ENCODE measurements at regions not wholly inside any gene's neighbourhood (a gene's known extent, or its start where the extent isn't known, plus 50 kb on each side); places are given as distances from the start of the nearest gene placed in this dataset.

DNA sequence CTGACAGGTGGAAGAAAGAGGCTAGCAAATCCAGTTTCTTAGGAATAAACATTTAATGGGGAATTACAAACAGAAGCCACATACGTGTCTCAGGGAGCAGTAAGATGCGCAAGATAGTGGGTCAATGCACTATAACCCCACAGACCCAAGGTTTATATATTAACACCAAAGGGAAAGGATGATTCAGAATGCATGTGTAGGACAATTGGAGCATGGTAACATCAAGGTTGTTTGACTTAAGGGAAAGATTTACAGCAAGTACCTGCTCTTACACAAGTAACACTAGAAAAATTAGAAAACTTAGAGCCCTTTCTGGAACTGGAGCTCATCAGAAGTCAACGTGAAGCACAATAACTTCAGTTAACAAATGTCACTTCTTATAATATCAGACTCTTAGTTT lies 161.1 kb upstream of the ZWINT start:
- DNase-seq: no peak
- TF ChIP-seq, protein P1, sequence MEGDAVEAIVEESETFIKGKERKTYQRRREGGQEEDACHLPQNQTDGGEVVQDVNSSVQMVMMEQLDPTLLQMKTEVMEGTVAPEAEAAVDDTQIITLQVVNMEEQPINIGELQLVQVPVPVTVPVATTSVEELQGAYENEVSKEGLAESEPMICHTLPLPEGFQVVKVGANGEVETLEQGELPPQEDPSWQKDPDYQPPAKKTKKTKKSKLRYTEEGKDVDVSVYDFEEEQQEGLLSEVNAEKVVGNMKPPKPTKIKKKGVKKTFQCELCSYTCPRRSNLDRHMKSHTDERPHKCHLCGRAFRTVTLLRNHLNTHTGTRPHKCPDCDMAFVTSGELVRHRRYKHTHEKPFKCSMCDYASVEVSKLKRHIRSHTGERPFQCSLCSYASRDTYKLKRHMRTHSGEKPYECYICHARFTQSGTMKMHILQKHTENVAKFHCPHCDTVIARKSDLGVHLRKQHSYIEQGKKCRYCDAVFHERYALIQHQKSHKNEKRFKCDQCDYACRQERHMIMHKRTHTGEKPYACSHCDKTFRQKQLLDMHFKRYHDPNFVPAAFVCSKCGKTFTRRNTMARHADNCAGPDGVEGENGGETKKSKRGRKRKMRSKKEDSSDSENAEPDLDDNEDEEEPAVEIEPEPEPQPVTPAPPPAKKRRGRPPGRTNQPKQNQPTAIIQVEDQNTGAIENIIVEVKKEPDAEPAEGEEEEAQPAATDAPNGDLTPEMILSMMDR (IDR thresholded peaks at IDR 0.05; ENCODE audit: low read depth, low read length, missing control alignments): no peak
- Histone ChIP-seq H3K4me3 (ENCODE audit: low read depth, low read length) (no peak overlapping the region), H3K36me3 (replicated peaks) (no peaks in the 10 kb centered on the region), H3K27ac (no peak overlapping the region), H3K27me3 (replicated peaks) (no peaks in the 10 kb centered on the region)
- in situ Hi-C loops (cut with HindIII; ENCODE audit: low pct_ligation_motif_present, low sequenced_read_pairs): no loop called here

DNA sequence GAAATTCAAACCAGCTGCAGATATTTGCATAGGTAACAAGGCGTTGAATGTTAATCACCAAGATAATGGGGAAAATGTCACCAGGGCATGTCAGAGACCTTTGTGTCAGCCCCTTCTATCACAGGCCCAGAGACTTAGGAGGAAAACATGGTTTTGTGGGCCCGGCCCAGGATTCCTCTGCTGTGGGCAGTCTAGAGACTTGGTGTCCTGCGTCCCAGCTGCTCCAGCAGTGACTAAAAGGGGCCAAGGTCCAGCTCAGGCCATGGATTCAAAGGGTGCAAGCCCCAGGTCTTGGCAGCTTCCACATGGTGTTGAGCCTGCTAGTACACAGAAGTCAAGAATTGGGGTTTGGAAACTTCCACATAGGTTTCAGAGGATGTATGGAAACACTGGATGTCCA lies 147.5 kb upstream of the ZWINT start:
- Histone ChIP-seq H3K27ac (no peak overlapping the region), H3K4me3 (ENCODE audit: low read depth, low read length) (no peak overlapping the region), H3K36me3 (replicated peaks) (no peaks in the 10 kb centered on the region), H3K27me3 (replicated peaks) (no peaks in the 10 kb centered on the region)
- TF ChIP-seq, protein P1 (IDR thresholded peaks at IDR 0.05; ENCODE audit: low read depth, low read length, missing control alignments): no peak
- no peak for DNase-seq
- in situ Hi-C loops (cut with HindIII; ENCODE audit: low pct_ligation_motif_present, low sequenced_read_pairs): no loop called here

DNA sequence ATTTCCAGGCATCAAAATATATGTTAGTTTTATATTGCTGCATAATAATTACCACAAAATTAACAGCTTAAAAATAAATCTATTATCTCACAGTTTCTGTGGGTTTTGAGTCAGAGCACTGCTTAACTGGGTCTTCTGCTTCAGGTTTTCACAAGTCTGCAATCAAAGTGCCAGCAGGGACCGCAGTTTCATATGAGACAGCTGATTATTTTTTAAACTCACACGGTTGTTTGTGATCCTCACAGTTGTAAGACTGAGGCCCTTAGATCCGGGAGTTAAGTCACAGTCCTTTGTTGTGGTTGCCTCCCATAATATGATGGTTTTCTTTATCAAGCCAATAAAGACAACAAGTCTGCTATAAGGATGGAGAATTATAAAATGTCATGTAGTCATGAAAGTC lies 146.0 kb upstream of the ZWINT start:
- Histone ChIP-seq H3K4me3 (ENCODE audit: low read depth, low read length) (no peak overlapping the region), H3K36me3 (replicated peaks) (no peaks in the 10 kb centered on the region), H3K27me3 (replicated peaks) (no peaks in the 10 kb centered on the region), H3K27ac (no peak overlapping the region)
- in situ Hi-C loops (cut with HindIII; ENCODE audit: low pct_ligation_motif_present, low sequenced_read_pairs): no loop called here
- DNase-seq: no peak
- TF ChIP-seq, protein P1 (IDR thresholded peaks at IDR 0.05; ENCODE audit: low read depth, low read length, missing control alignments): no peak

DNA sequence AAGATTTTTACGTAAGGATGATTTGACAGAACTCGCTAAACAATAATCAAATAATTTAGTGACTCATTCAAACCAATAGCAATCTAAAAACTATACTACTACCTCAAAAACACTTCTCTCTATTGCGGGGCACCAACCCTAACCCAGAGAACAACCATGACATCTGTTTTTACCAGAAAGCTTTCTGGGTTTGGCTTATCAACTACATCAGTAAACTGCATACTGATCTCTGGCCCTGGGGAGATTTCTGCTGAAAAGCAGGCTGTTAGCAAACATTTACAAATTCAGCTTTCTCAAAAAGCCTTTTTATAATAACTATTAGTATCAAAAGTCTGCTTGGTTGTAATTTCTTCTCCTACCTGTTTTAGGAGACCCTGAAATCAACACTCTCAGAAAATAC lies 144.5 kb upstream of the ZWINT start:
- in situ Hi-C loops (cut with HindIII; ENCODE audit: low pct_ligation_motif_present, low sequenced_read_pairs): no loop called here
- DNase-seq: no peak
- TF ChIP-seq, protein P1 (IDR thresholded peaks at IDR 0.05; ENCODE audit: low read depth, low read length, missing control alignments): no peak
- H3K27me3 ChIP-seq (replicated peaks): no peaks in the 10 kb centered on the region
- no peak overlapping the region for H3K27ac ChIP-seq
- no peak overlapping the region for H3K4me3 ChIP-seq (ENCODE audit: low read depth, low read length)
- H3K36me3 ChIP-seq (replicated peaks): no peaks in the 10 kb centered on the region

DNA sequence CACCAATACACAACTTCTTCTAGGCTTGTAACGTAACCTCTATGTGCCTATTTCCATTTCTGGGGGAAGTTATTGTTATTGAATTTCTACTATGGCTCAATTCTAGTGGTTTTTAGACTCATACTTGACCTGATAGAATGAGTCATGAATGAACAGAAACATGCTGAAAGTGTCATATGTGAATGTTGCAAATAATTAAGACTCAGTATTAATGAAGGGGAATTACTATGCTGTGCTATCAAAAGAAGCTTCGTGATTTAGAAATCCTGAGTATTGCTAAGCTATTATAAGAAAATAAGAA lies 135.1 kb upstream of the ZWINT start:
- TF ChIP-seq, protein P1 (IDR thresholded peaks at IDR 0.05; ENCODE audit: low read depth, low read length, missing control alignments): no peak
- no peak overlapping the region for H3K4me3 ChIP-seq (ENCODE audit: low read depth, low read length)
- in situ Hi-C loops (cut with HindIII; ENCODE audit: low pct_ligation_motif_present, low sequenced_read_pairs): no loop called here
- DNase-seq: no peak
- H3K36me3 ChIP-seq (replicated peaks): no peaks in the 10 kb centered on the region
- no peaks in the 10 kb centered on the region for H3K27me3 ChIP-seq (replicated peaks)
- no peak overlapping the region for H3K27ac ChIP-seq

DNA sequence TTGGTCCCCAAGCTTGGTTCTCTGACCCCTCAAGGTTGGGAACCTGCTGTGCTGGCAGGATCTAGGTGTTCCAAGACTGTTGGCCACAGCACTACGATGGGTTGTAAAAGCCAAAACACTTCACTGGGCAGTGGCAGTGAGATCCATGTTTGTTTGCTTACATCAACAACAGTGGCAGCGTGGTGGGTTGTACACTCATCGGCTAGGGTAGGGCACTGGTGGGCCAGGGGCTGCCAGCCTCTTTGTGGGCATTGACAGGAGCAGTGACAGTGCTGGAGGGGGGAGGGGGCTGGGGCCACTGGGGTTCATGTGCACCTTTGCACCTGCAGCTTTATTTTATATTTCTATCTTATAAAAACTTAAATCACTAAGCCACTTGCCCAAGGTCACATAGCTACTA lies 126.7 kb upstream of the ZWINT start:
- H3K4me3 ChIP-seq (ENCODE audit: low read depth, low read length): no peak overlapping the region
- H3K27ac ChIP-seq: no peak overlapping the region
- H3K36me3 ChIP-seq (replicated peaks): no peaks in the 10 kb centered on the region
- TF ChIP-seq, protein P1 (IDR thresholded peaks at IDR 0.05; ENCODE audit: low read depth, low read length, missing control alignments): no peak
- DNase-seq: no peak
- in situ Hi-C loops (cut with HindIII; ENCODE audit: low pct_ligation_motif_present, low sequenced_read_pairs): no loop called here
- no peaks in the 10 kb centered on the region for H3K27me3 ChIP-seq (replicated peaks)

Measured in brain microvascular endothelial cell (primary cell).